GM21619 (cell line): ENCODE measurements at regions not wholly inside any gene's neighbourhood (a gene's known extent, or its start where the extent isn't known, plus 50 kb on each side); places are given as distances from the start of the nearest gene placed in this dataset.
"Not testable (repeated sequence)": the region's sequence is repeated elsewhere in the genome, so short reads cannot be mapped to it uniquely, and the experiment has no call there.

ENCODE experiments used
- ATAC-seq: cut with Tn5 transposase; IDR thresholded peaks from one replicate; pipeline ENCODE4 v1.9.1; 2021; ENCODE audit not compliant: unreplicated experiment

DNA sequence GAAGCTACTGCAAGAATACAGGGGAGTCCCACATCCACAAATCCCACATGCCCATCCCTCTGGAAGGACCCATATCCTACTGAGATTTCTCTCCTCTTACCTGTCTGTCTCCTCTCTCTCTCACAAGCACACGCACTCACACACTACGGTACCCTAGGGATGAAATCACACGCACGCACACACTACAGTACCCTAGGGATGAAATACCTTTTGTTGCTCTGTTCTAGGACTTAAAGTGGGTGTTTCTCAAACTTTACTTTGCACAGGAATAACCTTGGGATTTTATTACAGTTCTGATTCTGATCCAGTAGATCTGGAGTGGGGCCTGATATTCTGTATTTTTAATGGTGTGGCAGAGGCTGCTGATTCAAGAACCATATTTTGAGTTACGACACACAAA lies 622.2 kb upstream of the ZNF385D start:
- no peak for ATAC-seq

DNA sequence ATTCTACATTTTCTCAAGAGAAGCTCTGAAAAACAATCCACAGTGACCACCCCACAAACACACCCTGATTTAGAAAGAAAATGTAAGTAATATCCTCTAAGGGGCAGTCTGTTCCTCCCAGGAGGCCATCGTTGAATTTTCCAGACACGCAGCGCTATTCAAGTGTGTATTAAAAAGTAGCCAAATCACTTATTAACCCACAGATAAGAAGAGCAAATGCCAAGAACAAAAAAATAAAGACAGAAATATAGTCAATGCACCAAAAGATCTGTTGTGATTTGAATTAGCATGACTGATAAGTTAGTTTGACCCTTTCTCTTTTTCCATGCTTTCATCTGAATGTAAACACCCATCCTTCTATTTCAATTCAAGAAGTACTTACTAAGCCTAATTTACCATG lies 622.8 kb upstream of the ZNF385D start:
- no peak for ATAC-seq

DNA sequence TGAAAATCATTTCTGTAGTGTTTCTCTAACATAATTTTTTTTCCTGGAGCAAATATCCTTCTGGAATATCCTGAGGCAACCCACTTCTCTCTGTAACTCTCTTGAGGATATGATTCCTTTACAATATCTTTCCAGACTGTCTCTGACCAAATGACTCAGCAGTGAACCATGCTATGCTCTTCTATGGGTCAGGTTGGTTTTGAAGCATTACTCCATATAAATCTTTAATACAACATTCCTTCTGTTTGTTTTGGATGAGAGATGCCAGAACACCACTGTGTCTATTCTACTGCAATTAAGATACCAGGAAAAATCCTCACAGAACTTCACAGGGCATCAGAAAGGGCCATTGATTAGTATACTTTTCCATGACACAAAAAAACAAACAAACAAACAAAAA lies 626.4 kb upstream of the ZNF385D start:
- ATAC-seq, result no peak

- no peak for ATAC-seq
Observed at GRCh38 chr3:22378869-22379268, 627.9 kb upstream of the ZNF385D start.

GRCh38 chr3:22380253-22380652 lies 629.2 kb upstream of the ZNF385D start:
- no peak for ATAC-seq

DNA sequence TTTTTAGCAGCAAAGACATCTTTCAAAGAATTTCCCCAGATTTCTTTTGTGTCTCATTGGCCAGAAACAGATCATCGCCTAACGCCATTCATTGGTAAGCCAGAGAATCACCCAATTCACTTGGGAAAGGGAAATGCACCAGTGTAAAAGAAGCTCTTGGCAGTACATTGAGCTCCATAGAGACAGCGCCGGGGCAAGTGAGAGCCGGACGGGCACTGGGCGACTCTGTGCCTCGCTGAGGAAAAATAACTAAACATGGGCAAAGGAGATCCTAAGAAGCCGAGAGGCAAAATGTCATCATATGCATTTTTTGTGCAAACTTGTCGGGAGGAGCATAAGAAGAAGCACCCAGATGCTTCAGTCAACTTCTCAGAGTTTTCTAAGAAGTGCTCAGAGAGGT lies 630.6 kb upstream of the ZNF385D start:
- ATAC-seq, result not testable (repeated sequence)

DNA sequence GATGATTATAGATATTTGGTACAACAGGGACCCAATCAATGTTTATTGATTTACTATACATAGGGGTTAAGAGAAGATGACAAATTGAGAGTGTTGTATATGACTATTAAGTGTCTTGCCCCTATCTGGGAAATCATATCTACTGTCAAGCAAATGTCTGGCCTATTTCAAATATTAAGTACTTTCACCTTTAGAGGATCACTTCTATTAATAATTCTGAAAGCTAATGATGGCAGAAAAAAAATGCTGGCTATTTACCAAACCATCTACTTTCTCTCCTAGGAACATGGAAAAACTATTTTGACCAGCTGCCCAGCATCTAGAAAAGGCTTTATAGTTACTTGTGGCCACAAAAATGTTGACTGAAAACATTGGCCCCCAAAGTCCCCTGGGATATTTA lies 632.3 kb upstream of the ZNF385D start:
- ATAC-seq, result no peak

GRCh38 chr3:22386107-22386506 lies 635.1 kb upstream of the ZNF385D start:
- ATAC-seq, result no peak

GRCh38 chr3:22392286-22392685 lies 641.3 kb upstream of the ZNF385D start:
- no peak for ATAC-seq

DNA sequence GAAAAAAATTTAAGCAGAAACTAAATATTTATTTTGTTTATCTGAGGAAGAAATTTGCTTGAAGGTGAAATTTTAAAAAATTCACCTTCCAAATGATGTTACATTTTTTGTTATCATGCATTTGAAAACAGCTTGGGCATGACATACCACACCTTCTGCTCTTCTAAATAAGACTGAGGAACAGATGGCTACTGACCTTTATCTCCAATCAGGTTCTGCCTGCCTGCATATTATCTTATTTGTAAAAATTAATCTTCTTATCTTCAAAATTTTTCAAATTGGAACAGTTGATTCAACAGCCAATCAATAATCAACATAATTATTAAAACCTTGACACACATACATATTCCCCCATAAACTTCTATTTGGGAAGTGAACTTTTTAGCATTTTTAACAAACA lies 641.8 kb upstream of the ZNF385D start:
- no peak for ATAC-seq

- no peak for ATAC-seq
Observed at GRCh38 chr3:22399566-22399965, 648.6 kb upstream of the ZNF385D start.

DNA sequence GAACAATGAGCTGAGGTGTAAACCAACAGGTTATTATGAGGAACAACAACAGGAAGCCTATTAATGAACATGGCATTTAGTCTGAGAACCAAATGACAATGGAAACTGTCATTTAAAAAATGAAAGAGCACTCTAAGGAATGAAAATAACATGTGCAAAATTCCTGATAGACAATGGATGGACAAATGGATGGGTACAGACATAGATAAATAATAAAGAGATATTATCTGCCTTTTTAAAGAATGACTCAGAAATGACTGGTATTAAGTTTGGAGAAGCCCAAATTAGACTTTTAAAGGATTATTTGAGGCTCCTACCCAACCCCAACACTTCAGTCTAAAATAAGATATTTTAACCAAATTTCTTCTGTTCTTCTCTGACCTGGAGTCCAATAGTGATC lies 650.5 kb upstream of the ZNF385D start:
- ATAC-seq, result no peak

GRCh38 chr3:22414239-22414638 lies 663.2 kb upstream of the ZNF385D start:
- ATAC-seq, result no peak

DNA sequence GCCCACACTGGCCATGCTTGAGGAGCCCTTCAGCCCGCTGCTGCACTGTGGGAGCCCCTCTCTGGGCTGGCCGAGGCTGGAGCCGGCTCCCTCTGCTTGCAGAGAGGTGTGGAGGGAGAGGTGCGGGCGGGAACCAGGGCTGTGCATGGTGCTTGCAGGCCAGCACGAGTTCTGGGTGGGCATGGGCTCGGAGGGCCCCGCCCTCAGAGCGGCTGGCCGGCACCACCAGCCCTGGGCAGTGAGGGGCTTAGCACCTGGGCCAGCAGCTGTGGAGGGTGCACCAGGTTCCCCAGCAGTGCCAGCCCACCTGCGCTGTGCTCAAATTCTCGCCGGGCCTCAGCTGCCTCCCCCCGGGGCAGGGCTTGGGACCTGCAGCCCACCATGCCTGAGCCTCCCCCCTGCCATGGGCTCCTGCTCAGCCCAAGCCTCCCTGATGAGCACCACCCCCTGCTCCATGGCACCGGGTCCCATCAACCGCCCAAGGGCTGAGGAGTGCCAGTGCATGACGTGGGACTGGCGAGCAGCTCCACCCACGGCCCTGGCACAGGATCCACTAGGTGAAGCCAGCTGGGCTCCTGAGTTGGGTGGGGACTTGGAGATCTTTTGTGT lies 665.9 kb upstream of the ZNF385D start:
- not testable (repeated sequence) for ATAC-seq

GRCh38 chr3:22419261-22419660 lies 668.3 kb upstream of the ZNF385D start:
- ATAC-seq, result no peak

GRCh38 chr3:22421589-22421988 lies 670.6 kb upstream of the ZNF385D start:
- ATAC-seq, result no peak

DNA sequence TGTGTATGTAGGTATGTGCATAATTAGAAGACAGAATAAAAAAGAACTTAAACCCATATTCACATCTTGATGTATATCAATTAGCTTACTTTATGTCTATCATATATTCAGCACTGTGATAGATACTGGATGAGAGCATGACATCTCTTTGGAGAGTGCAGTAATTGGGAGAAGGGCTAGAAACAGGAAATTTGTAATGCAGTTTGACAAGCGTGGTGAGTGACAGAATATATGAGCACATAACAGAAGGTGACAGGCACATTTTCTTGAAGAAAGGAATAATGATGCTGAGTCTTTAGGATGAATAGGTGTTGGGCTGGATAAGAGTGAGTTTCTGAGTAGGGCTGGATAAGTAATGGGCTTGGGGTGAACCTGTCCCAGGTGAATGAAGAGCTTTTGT lies 680.3 kb upstream of the ZNF385D start:
- ATAC-seq, result no peak

DNA sequence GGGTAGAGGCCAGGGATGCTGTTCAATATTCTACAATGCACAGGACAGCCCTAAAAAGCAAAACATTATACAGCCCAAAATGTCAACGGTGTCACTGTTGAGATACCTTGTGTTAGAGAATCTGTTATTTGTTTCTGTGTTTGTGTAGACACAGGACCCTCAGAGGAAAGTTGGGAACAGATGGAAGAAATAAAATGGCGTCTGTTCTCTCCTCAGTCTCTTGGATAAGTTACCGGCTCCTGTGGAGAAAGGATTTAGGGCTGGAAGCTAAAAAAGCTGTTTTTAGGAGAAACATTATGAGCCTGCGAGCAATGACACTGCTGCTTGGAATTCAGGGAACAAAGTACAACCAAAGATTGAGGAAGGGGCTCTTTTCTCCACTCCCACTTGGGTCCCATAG lies 688.6 kb upstream of the ZNF385D start:
- ATAC-seq, result no peak

DNA sequence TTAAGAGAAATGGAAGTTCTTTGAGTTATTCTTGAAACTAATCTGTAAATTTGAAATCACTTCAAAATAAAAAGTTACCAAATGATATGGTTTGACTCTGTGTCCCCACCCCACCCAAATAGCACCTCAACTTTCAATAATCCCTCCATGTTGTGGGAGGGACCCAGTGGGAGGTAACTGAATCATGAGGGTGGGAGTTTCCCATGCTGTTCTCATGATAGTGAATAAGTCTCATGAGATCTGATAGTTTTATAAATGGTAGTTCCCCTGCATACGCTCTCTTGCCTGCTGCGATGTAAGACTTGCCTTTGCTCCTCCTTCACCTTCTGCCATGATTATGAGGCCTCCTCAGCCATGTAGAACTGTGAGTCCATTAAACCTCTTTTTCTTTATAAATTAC lies 690.7 kb upstream of the ZNF385D start:
- no peak for ATAC-seq

- no peak for ATAC-seq
Observed at GRCh38 chr3:22443571-22444233, 692.7 kb upstream of the ZNF385D start.

DNA sequence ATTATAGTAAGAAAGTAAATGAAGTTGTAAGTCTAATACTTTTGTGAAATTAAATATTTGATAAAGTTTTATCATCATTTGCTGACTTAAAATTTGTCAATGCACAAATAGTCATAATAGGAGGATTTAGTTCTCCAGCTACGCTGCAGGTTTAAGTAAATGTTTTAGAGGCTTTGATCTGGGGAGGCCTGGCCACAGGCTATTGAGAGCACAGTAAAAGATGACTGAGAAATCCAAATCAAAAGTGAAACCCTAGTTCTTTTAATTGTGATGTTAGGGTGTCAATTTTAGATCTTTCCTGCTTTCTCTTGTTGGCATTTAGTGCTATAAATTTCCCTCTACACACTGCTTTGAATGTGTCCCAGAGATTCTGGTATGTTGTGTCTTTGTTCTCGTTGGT lies 694.3 kb upstream of the ZNF385D start:
- ATAC-seq, result not testable (repeated sequence)

DNA sequence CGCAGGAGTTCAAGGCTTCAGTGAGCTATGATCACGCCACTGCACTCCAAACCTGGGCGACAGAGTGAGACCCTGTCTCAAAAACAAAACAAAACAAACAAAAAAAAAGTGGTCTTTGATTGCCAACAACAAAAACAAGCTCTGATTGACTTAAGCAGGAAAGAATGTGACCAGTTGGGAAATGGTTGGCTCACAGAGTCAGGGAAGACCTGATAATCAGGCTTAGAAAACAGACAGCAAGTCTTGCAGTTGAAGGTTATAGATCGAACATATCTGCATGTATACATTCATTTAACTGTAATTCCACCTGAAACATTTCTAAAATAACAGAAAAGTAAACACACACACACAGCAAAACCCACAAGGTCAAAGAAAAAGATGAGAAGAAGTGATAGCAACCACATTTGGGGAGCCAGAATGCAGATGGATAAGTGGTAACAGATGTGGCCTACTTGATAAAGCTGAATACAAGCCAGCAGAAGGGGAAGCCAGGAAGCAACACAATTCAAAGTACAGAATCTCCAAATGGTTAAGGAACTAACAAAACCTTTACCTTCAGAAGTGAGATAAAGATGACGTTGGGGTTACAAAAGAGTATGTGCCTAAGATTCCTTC lies 699.9 kb upstream of the ZNF385D start:
- ATAC-seq, result no peak

DNA sequence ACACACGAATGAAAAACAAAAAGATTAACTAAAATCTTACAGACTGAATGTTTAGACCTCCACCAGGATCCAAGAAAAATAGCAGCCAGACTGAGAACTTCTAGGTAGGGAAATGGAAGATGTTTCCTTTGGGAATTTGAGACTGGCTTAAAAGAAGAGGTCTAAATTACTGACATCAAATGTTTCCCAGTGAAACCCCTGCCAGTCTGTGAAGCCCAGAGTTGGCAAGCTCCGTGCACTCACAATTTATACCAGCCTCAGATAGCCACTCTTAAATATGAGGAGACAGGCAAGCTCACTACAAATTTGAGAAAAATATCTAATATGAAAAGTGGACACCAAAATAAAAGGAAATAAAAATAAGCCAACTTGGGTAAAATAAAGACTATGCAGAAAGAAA lies 700.5 kb upstream of the ZNF385D start:
- no peak for ATAC-seq
